ENCODE measurements at regions not wholly inside any gene's neighbourhood (a gene's known extent, or its start where the extent isn't known, plus 50 kb on each side); places are given as distances from the start of the nearest gene placed in this dataset.

GRCh38 chr4:130395871-130396270 is 1299.9 kb downstream of the C4orf33 start:
- DNase-seq (ENCODE audit: insufficient read length, low spot score) (peak; percentile 7), FAIRE-seq (peak; percentile 50)
- no peak for TF ChIP-seq POLR2A (IDR thresholded peaks at IDR 0.05; ENCODE audit: low read depth, low read length)

GRCh38 chr4:130403221-130403620 is 1307.3 kb downstream of the C4orf33 start:
- TF ChIP-seq POLR2A (IDR thresholded peaks at IDR 0.05; ENCODE audit: low read depth, low read length) = no peak
- DNase-seq (ENCODE audit: insufficient read length, low spot score) (no peak), FAIRE-seq (no peak)

GRCh38 chr4:130416228-130416627 is 1320.3 kb downstream of the C4orf33 start:
- DNase-seq (ENCODE audit: insufficient read length, low spot score) (no peak), FAIRE-seq (no peak)
- no peak for TF ChIP-seq POLR2A (IDR thresholded peaks at IDR 0.05; ENCODE audit: low read depth, low read length)

- DNase-seq (ENCODE audit: insufficient read length, low spot score) = no peak
- no peak for FAIRE-seq
- no peak for TF ChIP-seq POLR2A (IDR thresholded peaks at IDR 0.05; ENCODE audit: low read depth, low read length)
These were observed 1323.4 kb downstream of the C4orf33 start for GRCh38 chr4:130419211-130419975.

DNA sequence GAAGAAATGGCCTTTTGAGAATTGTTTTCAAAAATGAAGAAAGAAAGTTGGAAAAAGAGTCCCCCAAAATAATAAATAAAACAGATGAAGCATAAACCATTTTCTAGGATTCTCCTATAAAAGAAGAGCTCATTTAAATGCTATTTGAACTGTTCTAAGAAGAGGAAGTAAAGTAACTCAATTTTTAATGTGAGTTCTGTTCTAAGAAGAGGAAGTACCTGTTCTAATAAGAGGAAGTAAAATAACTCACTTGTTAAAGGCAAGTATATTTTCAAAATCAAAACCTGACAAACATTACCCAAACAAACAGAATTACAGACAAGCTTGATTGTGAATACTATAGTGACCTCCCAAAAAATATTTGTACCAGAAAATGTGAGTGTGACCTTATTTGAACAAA is 1326.3 kb downstream of the C4orf33 start:
- DNase-seq (ENCODE audit: insufficient read length, low spot score) (no peak), FAIRE-seq (no peak)
- no peak for TF ChIP-seq POLR2A (IDR thresholded peaks at IDR 0.05; ENCODE audit: low read depth, low read length)

GRCh38 chr4:130424211-130424610 is 1328.3 kb downstream of the C4orf33 start:
- no peak for FAIRE-seq
- no peak for TF ChIP-seq POLR2A (IDR thresholded peaks at IDR 0.05; ENCODE audit: low read depth, low read length)
- DNase-seq (ENCODE audit: insufficient read length, low spot score) = no peak

GRCh38 chr4:130432289-130432688 is 1336.3 kb downstream of the C4orf33 start:
- TF ChIP-seq POLR2A (IDR thresholded peaks at IDR 0.05; ENCODE audit: low read depth, low read length) = no peak
- no peak for FAIRE-seq

GRCh38 chr4:130449741-130450140 is 1353.8 kb downstream of the C4orf33 start:
- DNase-seq (ENCODE audit: insufficient read length, low spot score) (no peak), FAIRE-seq (no peak)
- TF ChIP-seq POLR2A (IDR thresholded peaks at IDR 0.05; ENCODE audit: low read depth, low read length) = no peak

More at GRCh38 chr4:130432289-130432688, 1336.3 kb downstream of the C4orf33 start:
- DNase-seq (ENCODE audit: insufficient read length, low spot score) = no peak

- no peak for TF ChIP-seq POLR2A (IDR thresholded peaks at IDR 0.05; ENCODE audit: low read depth, low read length)
- FAIRE-seq (no peak), DNase-seq (ENCODE audit: insufficient read length, low spot score) (no peak)
These were observed 1372.4 kb downstream of the C4orf33 start for GRCh38 chr4:130468340-130468739.

DNA sequence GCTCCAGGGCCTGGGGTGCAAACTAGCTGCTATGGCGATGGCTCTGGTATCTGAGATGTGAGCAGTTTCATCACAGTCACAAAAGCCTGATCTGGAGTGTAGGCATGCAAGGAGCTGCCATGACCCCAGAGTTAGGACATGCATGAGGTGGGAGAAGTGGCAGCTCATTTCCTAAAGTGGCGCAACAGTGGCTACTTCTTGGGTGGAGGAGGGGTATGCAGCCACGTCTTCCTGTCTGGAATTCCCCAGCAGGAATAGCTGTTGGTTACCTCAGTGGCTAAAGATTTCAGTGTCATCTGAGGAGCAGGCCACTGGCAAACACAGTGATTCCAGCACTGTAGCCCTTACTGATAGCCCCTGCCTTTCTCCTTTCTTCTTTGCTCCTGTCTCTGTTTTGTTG is 1382.5 kb downstream of the C4orf33 start:
- TF ChIP-seq POLR2A (IDR thresholded peaks at IDR 0.05; ENCODE audit: low read depth, low read length) = no peak
- no peak for FAIRE-seq
- no peak for DNase-seq (ENCODE audit: insufficient read length, low spot score)

- DNase-seq (ENCODE audit: insufficient read length, low spot score) = no peak
- FAIRE-seq = no peak
- no peak for TF ChIP-seq POLR2A (IDR thresholded peaks at IDR 0.05; ENCODE audit: low read depth, low read length)
These were observed 1383.1 kb downstream of the C4orf33 start for GRCh38 chr4:130479020-130479419.

GRCh38 chr4:130479674-130480073 is 1383.7 kb downstream of the C4orf33 start:
- TF ChIP-seq POLR2A (IDR thresholded peaks at IDR 0.05; ENCODE audit: low read depth, low read length) = no peak
- FAIRE-seq (no peak), DNase-seq (ENCODE audit: insufficient read length, low spot score) (no peak)

GRCh38 chr4:130484826-130485225 is 1388.9 kb downstream of the C4orf33 start:
- no peak for DNase-seq (ENCODE audit: insufficient read length, low spot score)
- FAIRE-seq = no peak
- no peak for TF ChIP-seq POLR2A (IDR thresholded peaks at IDR 0.05; ENCODE audit: low read depth, low read length)

DNA sequence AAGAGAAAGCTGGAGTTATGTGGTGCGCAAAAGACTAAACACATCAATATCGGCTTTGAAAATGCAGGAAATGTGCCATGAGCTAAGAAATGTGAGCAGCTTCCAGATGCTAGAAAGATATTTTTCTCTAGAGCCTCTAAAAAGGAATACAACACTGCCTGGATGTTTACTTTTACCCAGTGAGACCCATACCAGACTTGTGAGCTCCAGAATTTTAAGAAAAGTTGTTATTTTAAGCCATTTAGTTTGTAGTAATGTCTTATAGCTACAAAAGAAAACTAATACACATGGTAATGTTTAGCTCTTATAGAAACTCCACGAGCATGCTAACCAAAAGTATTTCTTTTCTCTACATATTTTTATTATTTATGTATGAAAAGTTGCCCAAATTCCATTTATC is 1389.4 kb downstream of the C4orf33 start:
- no peak for DNase-seq (ENCODE audit: insufficient read length, low spot score)
- FAIRE-seq = no peak
- no peak for TF ChIP-seq POLR2A (IDR thresholded peaks at IDR 0.05; ENCODE audit: low read depth, low read length)

DNA sequence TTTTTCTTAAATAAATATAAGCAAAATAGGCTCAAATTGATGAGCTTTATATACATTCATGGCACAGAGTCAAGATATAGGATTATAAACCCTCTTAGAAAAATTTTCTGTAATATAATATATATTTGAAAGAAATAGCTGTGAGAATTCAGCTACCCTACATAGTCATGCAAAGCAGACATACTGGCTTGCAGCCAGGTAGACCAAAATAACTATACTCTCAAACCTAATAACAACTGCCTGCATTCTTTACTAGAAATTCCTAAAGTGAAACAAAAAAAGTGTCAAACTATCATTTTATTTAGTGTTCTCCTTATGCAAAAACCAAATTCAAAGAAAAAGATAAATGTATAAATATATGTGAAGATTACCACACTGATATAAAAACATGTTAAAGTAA is 1390.2 kb downstream of the C4orf33 start:
- FAIRE-seq (no peak), DNase-seq (ENCODE audit: insufficient read length, low spot score) (no peak)
- no peak for TF ChIP-seq POLR2A (IDR thresholded peaks at IDR 0.05; ENCODE audit: low read depth, low read length)
